Ishikawa (cell line): ENCODE measurements at regions not wholly inside any gene's neighbourhood (a gene's known extent, or its start where the extent isn't known, plus 50 kb on each side); places are given as distances from the start of the nearest gene placed in this dataset.

Experiments
- CEBPB ChIP-seq: IDR thresholded peaks from 2 replicates; pipeline ENCODE4 v1.6.1; 2012
- CREB1 ChIP-seq: IDR thresholded peaks from 2 replicates; pipeline ENCODE4 v1.6.1; 2012; ENCODE audit warnings: low read depth
- EGR1 ChIP-seq: IDR thresholded peaks from 2 replicates; pipeline ENCODE4 v1.6.1; 2012
- EP300 ChIP-seq: IDR thresholded peaks from 2 replicates; pipeline ENCODE4 v1.6.1; 2012; ENCODE audit warnings: borderline replicate concordance
- FOXM1 ChIP-seq: IDR thresholded peaks from 2 replicates; pipeline ENCODE4 v1.6.1; 2012; ENCODE audit warnings: low read depth, borderline replicate concordance
- NFIC ChIP-seq: IDR thresholded peaks from 2 replicates; pipeline ENCODE4 v1.6.1; 2012
- RAD21 ChIP-seq: IDR thresholded peaks from 2 replicates; pipeline ENCODE4 v1.6.1; 2012; ENCODE audit warnings: low read depth
- TAF1 ChIP-seq: IDR thresholded peaks from 2 replicates; pipeline ENCODE4 v1.6.1; 2012; ENCODE audit warnings: low read depth, mild to moderate bottlenecking
- TCF12 ChIP-seq: IDR thresholded peaks from 2 replicates; pipeline ENCODE4 v1.6.1; 2012; ENCODE audit warnings: low read depth
- TEAD4 ChIP-seq: IDR thresholded peaks from 2 replicates; pipeline ENCODE4 v1.6.1; 2012
- YY1 ChIP-seq: IDR thresholded peaks from 2 replicates; pipeline ENCODE4 v1.6.1; 2012; ENCODE audit warnings: low read depth
- ZBTB7A ChIP-seq: IDR thresholded peaks from 2 replicates; pipeline ENCODE4 v1.6.1; 2012; ENCODE audit warnings: low read depth
- TF ChIP-seq, protein P1 (sequence below): IDR thresholded peaks from 2 replicates; pipeline ENCODE4 v1.6.1; 2012
- TF ChIP-seq, protein P2 (sequence below): IDR thresholded peaks from 2 replicates; pipeline ENCODE4 v1.6.1; 2012
- TF ChIP-seq, protein P3 (sequence below): IDR thresholded peaks from 2 replicates; pipeline ENCODE4 v1.6.1; 2012; ENCODE audit warnings: low read depth, mild to moderate bottlenecking

DNA sequence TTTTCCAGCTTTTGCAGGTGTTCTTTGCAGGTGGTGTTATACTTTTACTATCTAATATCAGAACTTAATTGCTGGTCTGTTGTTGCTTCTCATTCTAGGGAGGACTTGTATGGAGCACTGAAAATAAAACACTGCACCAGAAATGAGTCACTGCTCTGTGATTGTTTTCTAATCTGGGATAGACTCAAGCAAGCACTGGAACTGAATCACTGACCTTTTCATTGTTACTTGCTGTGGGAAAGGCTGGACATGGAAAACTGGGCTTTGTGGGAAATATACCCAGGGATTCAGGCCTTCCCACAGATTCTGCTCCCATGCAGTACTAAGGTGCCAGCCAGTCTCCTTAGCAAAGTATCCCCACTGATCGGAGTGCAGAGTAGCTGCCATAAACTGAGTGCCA, 470.0 kb upstream of the GCFC2 start:
- TF ChIP-seq CREB1 (no peak), TAF1 (no peak), EP300 (no peak), NFIC (no peak)
- TF ChIP-seq, protein P1, sequence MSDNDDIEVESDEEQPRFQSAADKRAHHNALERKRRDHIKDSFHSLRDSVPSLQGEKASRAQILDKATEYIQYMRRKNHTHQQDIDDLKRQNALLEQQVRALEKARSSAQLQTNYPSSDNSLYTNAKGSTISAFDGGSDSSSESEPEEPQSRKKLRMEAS, result no peak

DNA sequence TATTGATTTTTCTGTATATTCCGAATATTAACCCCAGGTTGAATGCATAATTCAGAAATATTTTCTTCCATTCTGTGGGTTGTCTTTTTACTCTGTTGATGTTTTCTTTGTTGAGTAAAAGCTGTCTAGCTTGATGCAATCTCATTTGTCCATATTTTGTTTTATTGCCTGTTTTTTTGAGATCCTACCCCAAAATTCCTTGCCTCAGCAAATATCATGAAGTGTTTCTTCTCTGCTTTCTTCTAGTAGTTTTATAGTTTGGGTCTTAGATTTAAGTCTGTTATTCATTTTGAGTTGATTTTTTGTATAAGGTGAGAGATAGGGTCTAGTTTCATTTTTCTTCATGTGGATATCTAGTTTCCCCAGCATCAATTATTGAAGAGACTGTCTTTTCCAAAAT, 467.9 kb upstream of the GCFC2 start:
- TF ChIP-seq, protein P1, result no peak
- TF ChIP-seq CREB1, result no peak
- TF ChIP-seq TCF12, result no peak
- TF ChIP-seq FOXM1, result no peak
- TF ChIP-seq YY1, result no peak
- TF ChIP-seq CEBPB, result no peak
- no peak for TF ChIP-seq EGR1
- no peak for TF ChIP-seq ZBTB7A

DNA sequence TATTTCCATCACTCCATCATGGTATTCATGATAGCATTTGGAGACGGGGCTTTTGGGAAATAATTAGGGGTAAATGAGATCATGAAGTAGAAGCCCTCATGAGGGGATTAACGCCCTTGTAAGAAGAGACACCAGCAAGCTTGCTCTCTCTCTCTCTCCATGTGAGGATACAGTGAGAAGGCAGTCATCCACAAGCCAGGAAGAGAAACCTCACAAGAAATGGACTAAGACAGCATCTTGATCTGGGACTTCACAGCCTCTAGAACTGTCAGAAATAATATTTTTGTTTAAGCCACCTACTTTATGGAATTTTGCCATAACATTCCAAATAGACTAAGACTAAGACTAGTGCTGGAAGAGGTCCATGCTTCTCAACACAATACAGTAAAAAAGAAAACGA, 464.6 kb upstream of the GCFC2 start:
- TF ChIP-seq TCF12, result no peak
- TF ChIP-seq, protein P1, result no peak
- no peak for TF ChIP-seq TAF1
- TF ChIP-seq, protein P2, sequence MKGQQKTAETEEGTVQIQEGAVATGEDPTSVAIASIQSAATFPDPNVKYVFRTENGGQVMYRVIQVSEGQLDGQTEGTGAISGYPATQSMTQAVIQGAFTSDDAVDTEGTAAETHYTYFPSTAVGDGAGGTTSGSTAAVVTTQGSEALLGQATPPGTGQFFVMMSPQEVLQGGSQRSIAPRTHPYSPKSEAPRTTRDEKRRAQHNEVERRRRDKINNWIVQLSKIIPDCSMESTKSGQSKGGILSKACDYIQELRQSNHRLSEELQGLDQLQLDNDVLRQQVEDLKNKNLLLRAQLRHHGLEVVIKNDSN, result no peak
- TF ChIP-seq FOXM1, result no peak
- TF ChIP-seq EGR1, result no peak
- TF ChIP-seq RAD21, result no peak
- TF ChIP-seq, protein P3, sequence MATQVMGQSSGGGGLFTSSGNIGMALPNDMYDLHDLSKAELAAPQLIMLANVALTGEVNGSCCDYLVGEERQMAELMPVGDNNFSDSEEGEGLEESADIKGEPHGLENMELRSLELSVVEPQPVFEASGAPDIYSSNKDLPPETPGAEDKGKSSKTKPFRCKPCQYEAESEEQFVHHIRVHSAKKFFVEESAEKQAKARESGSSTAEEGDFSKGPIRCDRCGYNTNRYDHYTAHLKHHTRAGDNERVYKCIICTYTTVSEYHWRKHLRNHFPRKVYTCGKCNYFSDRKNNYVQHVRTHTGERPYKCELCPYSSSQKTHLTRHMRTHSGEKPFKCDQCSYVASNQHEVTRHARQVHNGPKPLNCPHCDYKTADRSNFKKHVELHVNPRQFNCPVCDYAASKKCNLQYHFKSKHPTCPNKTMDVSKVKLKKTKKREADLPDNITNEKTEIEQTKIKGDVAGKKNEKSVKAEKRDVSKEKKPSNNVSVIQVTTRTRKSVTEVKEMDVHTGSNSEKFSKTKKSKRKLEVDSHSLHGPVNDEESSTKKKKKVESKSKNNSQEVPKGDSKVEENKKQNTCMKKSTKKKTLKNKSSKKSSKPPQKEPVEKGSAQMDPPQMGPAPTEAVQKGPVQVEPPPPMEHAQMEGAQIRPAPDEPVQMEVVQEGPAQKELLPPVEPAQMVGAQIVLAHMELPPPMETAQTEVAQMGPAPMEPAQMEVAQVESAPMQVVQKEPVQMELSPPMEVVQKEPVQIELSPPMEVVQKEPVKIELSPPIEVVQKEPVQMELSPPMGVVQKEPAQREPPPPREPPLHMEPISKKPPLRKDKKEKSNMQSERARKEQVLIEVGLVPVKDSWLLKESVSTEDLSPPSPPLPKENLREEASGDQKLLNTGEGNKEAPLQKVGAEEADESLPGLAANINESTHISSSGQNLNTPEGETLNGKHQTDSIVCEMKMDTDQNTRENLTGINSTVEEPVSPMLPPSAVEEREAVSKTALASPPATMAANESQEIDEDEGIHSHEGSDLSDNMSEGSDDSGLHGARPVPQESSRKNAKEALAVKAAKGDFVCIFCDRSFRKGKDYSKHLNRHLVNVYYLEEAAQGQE, result no peak
- TF ChIP-seq CEBPB, result no peak
- TF ChIP-seq CREB1, result no peak
- no peak for TF ChIP-seq YY1
- no peak for TF ChIP-seq NFIC
- TF ChIP-seq ZBTB7A, result no peak
- TF ChIP-seq EP300, result no peak
- TF ChIP-seq TEAD4, result no peak

DNA sequence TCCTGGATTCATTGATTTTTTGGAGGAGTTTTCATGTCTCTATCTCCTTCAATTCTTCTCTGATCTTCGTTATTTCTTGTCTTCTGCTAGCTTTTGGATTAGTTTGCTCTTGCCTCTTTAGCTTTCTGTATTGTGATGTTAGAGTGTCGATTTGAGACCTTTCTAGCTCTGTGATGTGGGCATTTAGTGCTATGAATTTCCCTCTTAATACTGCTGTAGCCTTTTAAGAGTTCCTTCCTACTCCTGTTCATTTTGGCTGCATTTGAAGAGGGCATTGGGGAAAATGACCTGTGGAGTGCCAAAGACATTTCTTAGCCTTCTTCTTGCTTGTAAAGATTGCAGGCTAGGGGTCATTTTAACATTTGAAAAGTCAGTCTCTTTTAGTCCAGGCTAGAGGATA, 463.8 kb upstream of the GCFC2 start:
- TF ChIP-seq NFIC (no peak), TCF12 (no peak)
- TF ChIP-seq, protein P1, result no peak

DNA sequence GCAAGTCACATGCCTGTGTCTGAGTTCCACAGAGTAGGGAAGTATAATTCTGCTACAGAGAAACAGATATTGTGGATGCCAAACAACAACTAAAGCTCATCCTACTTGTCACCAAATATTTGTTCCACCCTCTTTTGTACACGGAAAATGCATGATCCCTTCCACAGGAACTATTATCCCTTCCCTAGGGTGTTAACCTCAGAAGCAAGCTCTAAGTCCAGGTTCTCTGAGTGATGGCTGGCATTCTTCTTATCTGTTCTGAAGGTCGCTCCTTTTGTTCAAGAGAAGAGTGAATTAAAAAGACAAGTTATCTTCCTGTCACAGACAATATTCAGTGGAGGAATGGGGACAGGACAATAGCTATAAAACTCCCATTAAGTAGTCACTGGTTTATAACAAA, 460.1 kb upstream of the GCFC2 start:
- TF ChIP-seq FOXM1, result no peak
- TF ChIP-seq TEAD4, result no peak
- TF ChIP-seq ZBTB7A, result no peak
- no peak for TF ChIP-seq EP300
- TF ChIP-seq, protein P2, result no peak
- TF ChIP-seq CEBPB, result no peak
- no peak for TF ChIP-seq TAF1

DNA sequence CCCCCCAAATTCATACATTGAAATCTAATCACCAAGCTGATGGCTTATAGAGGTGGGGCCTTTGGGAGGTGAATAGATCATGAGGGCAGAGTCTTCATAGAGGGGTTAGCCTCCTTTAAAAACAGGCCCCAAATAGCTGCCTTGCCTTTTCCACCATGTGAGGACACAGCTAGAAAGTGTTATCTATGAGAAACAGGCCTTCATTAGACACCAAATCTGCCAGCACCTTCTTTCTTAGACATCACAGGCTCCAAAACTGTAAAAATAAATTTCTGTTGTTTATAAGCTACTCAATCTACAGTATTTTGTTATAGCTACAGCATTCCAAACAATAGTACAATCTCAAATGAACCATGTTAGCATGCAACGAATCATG, 459.3 kb upstream of the GCFC2 start:
- TF ChIP-seq FOXM1, result no peak
- TF ChIP-seq TAF1, result no peak
- no peak for TF ChIP-seq CEBPB
- TF ChIP-seq EP300, result no peak

DNA sequence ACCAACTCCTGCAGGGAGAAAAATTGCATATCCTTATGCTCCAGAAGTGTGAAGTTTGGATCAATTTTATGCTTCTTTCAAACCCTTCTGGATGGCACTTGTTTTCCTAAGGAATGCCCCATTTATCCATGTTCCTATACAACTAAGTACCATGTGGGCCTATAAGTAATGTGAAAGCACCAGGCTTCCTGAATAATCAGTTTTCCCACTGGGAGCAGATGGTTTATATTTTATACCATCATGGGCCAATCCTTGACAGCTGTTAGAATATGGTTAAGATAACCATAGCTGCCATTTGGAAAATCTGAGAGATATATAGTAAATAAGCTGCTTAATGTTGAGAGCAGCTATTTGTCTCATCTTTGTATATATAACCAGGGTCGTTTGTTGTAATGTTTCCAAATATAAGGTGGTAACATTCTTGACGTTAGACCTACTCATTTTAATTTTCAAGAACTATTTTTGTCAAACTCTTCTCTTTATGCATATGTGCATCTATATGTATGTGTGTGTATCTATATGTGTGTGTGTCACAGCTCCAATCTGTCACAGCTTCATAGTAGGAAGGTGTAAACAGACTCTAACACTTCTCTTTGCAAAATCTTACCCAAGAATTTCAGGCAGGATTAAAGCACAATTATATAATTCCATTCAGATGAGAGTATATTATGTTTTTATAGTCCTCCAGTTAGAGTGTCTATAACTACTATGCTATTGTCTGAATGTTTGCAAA, 458.7 kb upstream of the GCFC2 start:
- TF ChIP-seq ZBTB7A (no peak), YY1 (no peak), FOXM1 (no peak), CEBPB (no peak), CREB1 (no peak), EP300 (no peak), EGR1 (no peak), TEAD4 (no peak), RAD21 (no peak), TAF1 (no peak), TCF12 (no peak), NFIC (no peak)
- TF ChIP-seq, protein P2, result no peak
- TF ChIP-seq, protein P1, result no peak
- TF ChIP-seq, protein P3, result no peak
